Endothelial cell of umbilical vein (primary cell): ENCODE measurements at regions not wholly inside any gene's neighbourhood (a gene's known extent, or its start where the extent isn't known, plus 50 kb on each side); places are given as distances from the start of the nearest gene placed in this dataset.

ENCODE experiments used
- BruUV-seq: library from RNA; stranded (reverse); fragments of 400-500 nt; replicated peaks from 2 replicates; lab custom pipeline; 2021; lab: Mats Ljungman, UMichigan
- CTCF ChIA-PET: fragments of 300-600, 350-600 bp; sonication (Branson Sonifier 250); formaldehyde crosslinking; loops from one replicate; lab custom pipeline; 2021; ENCODE audit warnings: antibody characterized with exemption, inconsistent platforms; lab: Charles Lee
- POLR2A ChIA-PET: fragments of 300-600, 350-600 bp; sonication (Branson Sonifier 250); formaldehyde crosslinking; loops from one replicate; lab custom pipeline; 2021; ENCODE audit warnings: antibody characterized with exemption, inconsistent platforms; lab: Charles Lee
- DNase-seq: peaks from one replicate; pipeline ENCODE4 v3.0.0-alpha.2; 2011; ENCODE audit warnings: low read depth, low spot score
- FAIRE-seq: peaks from 2 replicates; lab custom pipeline; 2011; peaks lifted over from hg19 to GRCh38; lab: Jason Lieb, UNC
- H2AFZ ChIP-seq: 2 replicates; pipeline ENCODE4 v1.6.0; 2012; ENCODE audit warnings: low read depth, low read length, control low read depth, inconsistent platforms
- H3K27ac ChIP-seq: 2 replicates; pipeline ENCODE4 v1.5.1; 2011; ENCODE audit warnings: low read depth, mild to moderate bottlenecking, control low read depth, low read length, moderate library complexity; ENCODE audit not compliant: insufficient read depth
- H3K27me3 ChIP-seq, 2 experiments: 2 replicates each; pipeline versions ENCODE4 v1.6.0 to v1.6.1; 2011; ENCODE audit warnings: low read length in 2 of 2, mixed read lengths in 1 of 2; ENCODE audit not compliant: control insufficient read depth in 2 of 2, insufficient read depth in 2 of 2
- H3K36me3 ChIP-seq, 2 experiments: 2 replicates in 1 of 2; 3 replicates in 1 of 2; pipeline ENCODE4 v1.5.1; 2011; ENCODE audit warnings: low read length in 2 of 2, mild to moderate bottlenecking in 1 of 2, moderate library complexity in 1 of 2; ENCODE audit not compliant: control insufficient read depth in 2 of 2, insufficient read depth in 2 of 2; ENCODE audit errors: extremely low read depth in 1 of 2
- H3K4me1 ChIP-seq: 3 replicates; pipeline ENCODE4 v1.5.1; 2011; ENCODE audit warnings: mild to moderate bottlenecking, low read length; ENCODE audit not compliant: control insufficient read depth, insufficient read depth; ENCODE audit errors: extremely low read depth
- H3K4me2 ChIP-seq: 2 replicates; pipeline ENCODE4 v1.6.1; 2011; ENCODE audit warnings: low read length, control low read depth, mixed read lengths; ENCODE audit not compliant: insufficient read depth
- H3K4me3 ChIP-seq, 3 experiments: fragments of 200-600 bp in 1 of 3; sonication (generic), shearing (Covaris generic) in 1 of 3; replicated peaks in 1 of 3; 2 replicates each; pipeline ENCODE4 v1.5.1; 2011 to 2016; ENCODE audit warnings: control low read depth in 3 of 3, low read length in 3 of 3, mild to moderate bottlenecking in 2 of 3, inconsistent platforms in 1 of 3, low read depth in 1 of 3, moderate library complexity in 1 of 3; ENCODE audit not compliant: insufficient read depth in 1 of 3
- H3K79me2 ChIP-seq: 2 replicates; pipeline ENCODE4 v1.6.0; 2012; ENCODE audit warnings: low read length, inconsistent platforms; ENCODE audit not compliant: control insufficient read depth, insufficient read depth
- H3K9ac ChIP-seq: replicated peaks from 2 replicates; pipeline ENCODE3; 2011; ENCODE audit warnings: low read length, control low read depth; ENCODE audit not compliant: insufficient read depth; ENCODE audit errors: extremely low read depth
- H3K9me1 ChIP-seq: replicated peaks from 3 replicates; pipeline ENCODE4 v1.6.0; 2011; ENCODE audit warnings: mild to moderate bottlenecking, low read length; ENCODE audit not compliant: control insufficient read depth, insufficient read depth; ENCODE audit errors: extremely low read depth
- H3K9me3 ChIP-seq: replicated peaks from 2 replicates; pipeline ENCODE4 v1.5.1; 2012; ENCODE audit warnings: low read length, inconsistent platforms; ENCODE audit not compliant: control insufficient read depth, insufficient read depth
- H4K20me1 ChIP-seq: replicated peaks from 2 replicates; pipeline ENCODE3; 2011; ENCODE audit warnings: mild to moderate bottlenecking, low read length; ENCODE audit not compliant: control insufficient read depth, insufficient read depth; ENCODE audit errors: extremely low read depth
- CTCF ChIP-seq, 2 donors: IDR thresholded peaks; 1 replicate in 1 of 2; 2 replicates in 1 of 2; pipeline ENCODE4 v1.5.1; 2011; ENCODE audit warnings: low read length in 2 of 2, mild to moderate bottlenecking in 2 of 2, moderate library complexity in 2 of 2, control low read depth in 1 of 2, inconsistent platforms in 1 of 2, low read depth in 1 of 2; ENCODE audit not compliant: insufficient read depth in 1 of 2; ENCODE audit errors: extremely low read depth in 1 of 2
- EZH2 ChIP-seq: IDR thresholded peaks from 2 replicates; pipeline ENCODE4 v1.6.1; 2012; ENCODE audit warnings: borderline replicate concordance, low read depth, mild to moderate bottlenecking, moderate library complexity, low read length, inconsistent platforms; ENCODE audit not compliant: severe bottlenecking
- FOS ChIP-seq: IDR thresholded peaks from 2 replicates; pipeline ENCODE4 v1.6.1; 2011; ENCODE audit warnings: mild to moderate bottlenecking, low read length, moderate library complexity, borderline replicate concordance; ENCODE audit not compliant: insufficient read depth
- GATA2 ChIP-seq: IDR thresholded peaks from 2 replicates; pipeline ENCODE4 v1.7.0; 2011; ENCODE audit warnings: low read depth, mild to moderate bottlenecking, moderate library complexity, mixed read lengths, low read length; ENCODE audit not compliant: insufficient read length, insufficient read depth
- JUN ChIP-seq: IDR thresholded peaks from 2 replicates; pipeline ENCODE4 v1.6.1; 2011; ENCODE audit warnings: borderline replicate concordance, low read depth; ENCODE audit not compliant: insufficient read length, insufficient read depth
- MAX ChIP-seq: IDR thresholded peaks from 2 replicates; pipeline ENCODE4 v1.6.1; 2011; ENCODE audit not compliant: insufficient read depth, insufficient read length
- MYC ChIP-seq: IDR thresholded peaks from one replicate; pipeline ENCODE4 v1.6.1; 2011; ENCODE audit warnings: mild to moderate bottlenecking, low read depth, low read length
- POLR2A ChIP-seq: IDR thresholded peaks from 2 replicates; pipeline ENCODE4 v1.6.1; 2012; ENCODE audit warnings: low read depth, mild to moderate bottlenecking, control low read depth, low read length
- POLR2AphosphoS5 ChIP-seq: IDR thresholded peaks from 2 replicates; pipeline ENCODE4 v1.6.1; 2012; ENCODE audit warnings: low read depth, mild to moderate bottlenecking, control low read depth, low read length, moderate library complexity; ENCODE audit not compliant: insufficient read depth
- dilution Hi-C: fragments of 300-500 bp; cut with MboI; formaldehyde crosslinking; loops from one replicate; pipeline ENCODE4 v1.15.0; 2019; ENCODE audit warnings: low sequenced_read_pairs; ENCODE audit not compliant: extremely low pct_ligation_motif_present
- intact Hi-C: fragments of 100-400 bp; cut with micrococcal nuclease; formaldehyde crosslinking; loops from one replicate; pipeline ENCODE4 v1.10.0; 2022

- CTCF ChIA-PET, result interaction anchor here (1.1 kb wide), 1 partner anchor 23 kb away, joined by 3 read pairs; no protein-coding TSS in a partner anchor
- Histone ChIP-seq H3K4me2 (no peak overlapping the region), H3K79me2 (no peaks in the 10 kb centered on the region), H3K4me1 (no peaks in the 10 kb centered on the region), H3K27me3 (no peaks in the 10 kb centered on the region), H3K4me3 (no peak overlapping the region), H3K9ac (no peak overlapping the region), H3K9me3 (no peaks in the 10 kb centered on the region), H3K36me3 (no peaks in the 10 kb centered on the region), H2AFZ (no peak overlapping the region), H3K9me1 (no peaks in the 10 kb centered on the region), H4K20me1 (no peaks in the 10 kb centered on the region), H3K27ac (no peak overlapping the region)
- intact Hi-C loops (no loop called here), dilution Hi-C loops (no loop called here)
- POLR2A ChIA-PET, result no interaction called here
- no TSS peak for BruUV-seq
- FAIRE-seq, result no peak
- TF ChIP-seq JUN, result no peak
- no peak for TF ChIP-seq CTCF (IDR thresholded peaks at IDR 0.05; ENCODE audit: extremely low read depth in 1 of 2, insufficient read depth in 1 of 2, low read depth in 1 of 2, low read length in 2 of 2)
- TF ChIP-seq EZH2, result no peak
- TF ChIP-seq MAX, result no peak
- TF ChIP-seq POLR2AphosphoS5, result no peak
- DNase-seq, result no peak
Measured at GRCh38 chr13:68051910-68052309, 821.8 kb upstream of the PCDH9 start.

GRCh38 chr13:68050761-68051160, 820.6 kb upstream of the PCDH9 start:
- H3K9me1 ChIP-seq, result no peaks in the 10 kb centered on the region
- BruUV-seq, result no TSS peak
- no peak for FAIRE-seq

More at GRCh38 chr13:68050761-68051160, 820.6 kb upstream of the PCDH9 start:
- ChIA-PET POLR2A (no interaction called here), CTCF (no interaction called here)
- intact Hi-C loops (no loop called here), dilution Hi-C loops (no loop called here)
- no peaks in the 10 kb centered on the region for H4K20me1 ChIP-seq
- H2AFZ ChIP-seq, result no peak overlapping the region
- H3K4me1 ChIP-seq, result no peaks in the 10 kb centered on the region
- H3K27ac ChIP-seq, result no peak overlapping the region
- TF ChIP-seq MAX, result no peak
- no peak for TF ChIP-seq GATA2
- TF ChIP-seq EZH2, result no peak
- no peak for TF ChIP-seq JUN
- TF ChIP-seq POLR2A, result no peak
- no peak for TF ChIP-seq CTCF (IDR thresholded peaks at IDR 0.05; ENCODE audit: extremely low read depth in 1 of 2, insufficient read depth in 1 of 2, low read depth in 1 of 2, low read length in 2 of 2)
- no peak for TF ChIP-seq MYC
- no peak for TF ChIP-seq FOS
- TF ChIP-seq POLR2AphosphoS5, result no peak
- no peaks in the 10 kb centered on the region for H3K79me2 ChIP-seq
- no peak overlapping the region for H3K4me3 ChIP-seq
- H3K36me3 ChIP-seq, result no peaks in the 10 kb centered on the region
- no peaks in the 10 kb centered on the region for H3K27me3 ChIP-seq
- no peak for DNase-seq
- no peak overlapping the region for H3K4me2 ChIP-seq
- no peak overlapping the region for H3K9ac ChIP-seq
- no peaks in the 10 kb centered on the region for H3K9me3 ChIP-seq
